Posterior vena cava (tissue), 2 donors: ENCODE measurements at regions not wholly inside any gene's neighbourhood (a gene's known extent, or its start where the extent isn't known, plus 50 kb on each side); places are given as distances from the start of the nearest gene placed in this dataset.
A peak's percentile ranks its signal among the peaks of the same experiment; 100 is the strongest.

Source experiments
- DNase-seq: peaks from one replicate; pipeline ENCODE4 v3.0.0-alpha.2; 2020; ENCODE audit warnings: low spot score
- intact Hi-C, 2 donors: fragments of 100-400 bp; cut with DNase I; formaldehyde crosslinking; loops; one replicate each; pipeline versions ENCODE4 v1.14.1 to v1.14.2; 2022 to 2023
- donor health status: DM: yes; HTN: yes; CAD: no.
- donor health status: DM: yes; HTN: yes; CAD: no.

- intact Hi-C loops = no loop called here
- no peak for DNase-seq
These were observed 931.0 kb downstream of the EPHA4 start for GRCh38 chr2:220641137-220641536.

GRCh38 chr2:220646424-220646823 lies 925.7 kb downstream of the EPHA4 start:
- no peak for DNase-seq
- intact Hi-C loops = no loop called here

- no peak for DNase-seq
- intact Hi-C loops = no loop called here
These were observed 923.5 kb downstream of the EPHA4 start for GRCh38 chr2:220648628-220649027.

GRCh38 chr2:220653776-220654175 lies 918.3 kb downstream of the EPHA4 start:
- DNase-seq = no peak
- intact Hi-C loops = no loop called here

- intact Hi-C loops = no loop called here
- DNase-seq = no peak
These were observed 917.8 kb downstream of the EPHA4 start for GRCh38 chr2:220654322-220654721.

- no peak for DNase-seq
- intact Hi-C loops = no loop called here
These were observed 911.6 kb downstream of the EPHA4 start for GRCh38 chr2:220660277-220661145.

GRCh38 chr2:220662431-220662830 lies 909.7 kb downstream of the EPHA4 start:
- DNase-seq = no peak
- intact Hi-C loops = no loop called here

- no peak for DNase-seq
- intact Hi-C loops = no loop called here
These were observed 909.0 kb downstream of the EPHA4 start for GRCh38 chr2:220663065-220663464.

- intact Hi-C loops = no loop called here
- no peak for DNase-seq
These were observed 907.6 kb downstream of the EPHA4 start for GRCh38 chr2:220664272-220665107.

GRCh38 chr2:220665108-220665471 lies 907.0 kb downstream of the EPHA4 start:
- intact Hi-C loops = no loop called here
- no peak for DNase-seq

GRCh38 chr2:220669324-220669723 lies 902.8 kb downstream of the EPHA4 start:
- intact Hi-C loops = no loop called here
- no peak for DNase-seq

- DNase-seq = no peak
- intact Hi-C loops = no loop called here
These were observed 901.6 kb downstream of the EPHA4 start for GRCh38 chr2:220670511-220670910.

GRCh38 chr2:220673151-220673874 lies 898.8 kb downstream of the EPHA4 start:
- intact Hi-C loops = no loop called here
- no peak for DNase-seq

- intact Hi-C loops = no loop called here
- no peak for DNase-seq
These were observed 898.1 kb downstream of the EPHA4 start for GRCh38 chr2:220674033-220674432.

GRCh38 chr2:220676695-220677094 lies 895.4 kb downstream of the EPHA4 start:
- intact Hi-C loops = no loop called here

GRCh38 chr2:220678943-220679342 lies 893.2 kb downstream of the EPHA4 start:
- intact Hi-C loops = no loop called here
- no peak for DNase-seq

More at GRCh38 chr2:220676695-220677094, 895.4 kb downstream of the EPHA4 start:
- DNase-seq = no peak

- intact Hi-C loops = loop anchor here in 1 of 2 donors (10.0 kb wide), 1 partner anchor 1292 kb away; no protein-coding TSS in a partner anchor
These were observed 889.5 kb downstream of the EPHA4 start for GRCh38 chr2:220682616-220683015.

GRCh38 chr2:220684099-220684498 lies 888.0 kb downstream of the EPHA4 start:
- no peak for DNase-seq
- intact Hi-C loops = loop anchor here in 1 of 2 donors (10.0 kb wide), 1 partner anchor 1291 kb away; no protein-coding TSS in a partner anchor

More at GRCh38 chr2:220682616-220683015, 889.5 kb downstream of the EPHA4 start:
- DNase-seq = no peak

GRCh38 chr2:220687231-220687843 lies 884.8 kb downstream of the EPHA4 start:
- intact Hi-C loops = loop anchor here (2.0 to 10.0 kb wide), 3 partner anchors 885 to 1287 kb away; partner anchors contain the start of gene EPHA4 (in 2 of the 2)
- peak; percentile 83 for DNase-seq
